HG02884 (cell line): ENCODE measurements at regions not wholly inside any gene's neighbourhood (a gene's known extent, or its start where the extent isn't known, plus 50 kb on each side); places are given as distances from the start of the nearest gene placed in this dataset.
"Not testable (repeated sequence)": the region's sequence is repeated elsewhere in the genome, so short reads cannot be mapped to it uniquely, and the experiment has no call there.

Experiments
- ATAC-seq: cut with Tn5 transposase; IDR thresholded peaks from one replicate; pipeline ENCODE4 v1.9.1; 2021; ENCODE audit warnings: mild to moderate bottlenecking, moderate library complexity; ENCODE audit not compliant: unreplicated experiment

DNA sequence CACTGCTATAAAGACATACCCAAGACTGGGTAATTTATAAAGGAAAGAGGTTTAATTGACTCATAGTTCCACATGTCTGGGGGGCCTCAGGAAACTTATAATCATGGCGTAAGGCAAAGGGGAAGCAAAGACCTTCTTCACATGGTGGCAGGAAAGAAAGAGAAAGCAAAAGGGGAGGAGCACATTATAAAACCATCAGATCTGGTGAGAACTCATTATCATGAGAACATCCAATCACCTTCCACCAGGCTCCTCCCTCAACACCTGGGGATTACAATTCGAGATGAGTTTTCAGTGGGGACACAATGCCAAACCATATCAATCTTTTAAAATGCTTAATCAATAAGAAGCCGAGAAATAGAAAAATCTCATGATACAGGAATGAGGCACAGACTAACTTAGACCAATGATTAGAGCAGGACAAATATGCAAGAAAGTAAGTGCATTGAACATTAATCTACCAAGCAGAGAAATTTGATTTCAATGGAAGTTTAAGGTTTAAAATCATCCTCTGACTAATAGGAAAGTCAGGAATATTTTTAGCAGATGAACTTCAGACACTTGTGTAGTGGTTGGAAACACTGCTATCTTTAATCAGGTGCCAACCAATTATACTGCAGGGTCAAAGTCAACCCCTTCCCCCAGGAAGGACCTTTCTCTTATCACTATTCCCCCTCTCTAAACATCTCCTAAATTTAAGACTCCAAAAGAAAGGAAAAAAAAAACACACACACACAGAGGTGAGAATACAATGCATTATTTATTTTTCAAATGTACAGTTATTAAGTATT, 259.2 kb downstream of the IRS1 start:
- no peak for ATAC-seq

DNA sequence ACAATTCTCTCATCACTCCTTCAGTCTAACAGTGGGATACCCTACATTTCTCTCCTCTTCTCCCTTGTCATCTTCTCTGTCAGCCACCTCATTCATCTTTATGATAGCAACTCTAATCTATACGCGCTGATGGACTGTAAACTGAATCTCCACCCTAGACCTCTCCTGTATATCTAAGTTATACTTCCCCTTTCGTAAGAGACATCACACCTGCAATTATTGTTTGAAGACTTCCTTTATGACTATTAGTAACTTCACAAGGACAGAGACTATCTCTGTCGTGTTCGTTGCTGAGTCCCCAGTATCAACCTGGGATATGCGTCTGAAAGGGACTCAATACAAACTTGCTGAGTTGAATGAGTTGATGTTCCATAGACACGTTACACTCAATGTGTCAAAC, 263.2 kb downstream of the IRS1 start:
- no peak for ATAC-seq

DNA sequence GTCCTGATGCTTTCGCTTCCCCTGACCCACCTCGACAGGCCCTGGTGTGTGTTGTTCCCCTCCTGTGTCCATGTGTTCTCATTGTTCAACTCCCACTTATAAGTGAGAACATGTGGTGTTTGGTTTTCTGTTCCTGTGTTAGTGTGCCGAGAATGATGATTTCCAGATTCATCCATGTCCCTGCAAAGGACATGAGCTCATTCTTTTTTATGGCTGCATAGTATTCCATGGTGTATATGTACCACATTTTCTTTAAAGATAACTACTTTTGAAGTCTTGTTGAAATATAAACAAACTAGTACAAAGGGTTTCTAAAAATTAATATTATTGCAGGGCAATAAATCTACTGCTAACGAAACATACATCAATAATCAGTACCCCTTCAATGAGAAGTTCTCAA, 266.6 kb downstream of the IRS1 start:
- not testable (repeated sequence) for ATAC-seq

DNA sequence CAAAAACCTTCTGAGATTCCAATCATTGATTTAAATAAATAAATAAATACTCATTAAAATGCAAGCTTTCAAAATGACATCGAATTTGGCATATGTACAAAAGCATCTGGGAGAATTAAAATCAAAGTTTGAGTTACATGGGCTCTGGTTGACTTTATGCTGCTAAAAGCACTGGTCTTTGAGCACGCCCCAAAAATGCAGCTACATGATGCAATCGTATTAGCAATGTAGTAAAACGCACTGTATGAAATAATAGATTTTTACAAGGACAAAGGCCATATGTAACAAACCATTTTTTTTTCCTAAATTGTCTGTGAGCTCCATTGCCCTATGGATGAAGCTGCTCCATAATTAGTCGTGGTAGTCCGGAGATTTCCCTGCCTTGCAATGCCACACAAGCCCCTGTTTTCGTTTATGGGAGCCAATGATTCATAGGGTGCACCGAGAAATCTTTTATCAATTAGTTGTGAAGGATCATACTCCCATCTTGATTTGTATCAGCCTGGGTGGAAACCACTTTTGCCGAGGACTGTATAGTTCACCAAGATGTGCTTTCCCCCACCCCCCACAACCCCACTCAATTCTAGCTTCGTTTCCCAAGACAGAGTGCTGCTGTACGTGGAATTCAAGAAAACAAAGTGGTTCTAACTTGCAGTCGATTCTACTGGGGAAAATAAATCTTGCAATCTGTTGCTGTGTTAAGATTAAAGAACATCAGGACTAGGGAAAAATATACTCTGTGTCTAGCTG, 268.4 kb downstream of the IRS1 start:
- ATAC-seq: no peak

DNA sequence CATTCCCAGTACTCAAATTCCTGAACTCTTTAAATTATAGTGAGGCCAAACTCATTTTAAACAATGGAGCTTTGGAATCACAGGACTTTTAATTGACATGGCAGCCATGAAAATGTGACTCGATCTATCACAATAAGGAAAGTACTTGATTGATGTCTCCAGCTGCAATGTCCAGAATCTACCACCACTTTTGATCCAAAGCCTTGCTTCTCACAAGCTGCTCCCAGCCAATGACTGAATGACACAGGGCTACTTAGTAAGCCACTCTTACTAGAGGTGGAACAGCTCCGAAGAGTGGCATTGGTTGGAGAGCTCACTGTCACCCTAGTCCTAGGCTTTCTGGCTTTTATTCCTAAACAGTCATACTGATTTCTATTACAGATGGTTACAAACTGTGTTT, 270.1 kb downstream of the IRS1 start:
- no peak for ATAC-seq

DNA sequence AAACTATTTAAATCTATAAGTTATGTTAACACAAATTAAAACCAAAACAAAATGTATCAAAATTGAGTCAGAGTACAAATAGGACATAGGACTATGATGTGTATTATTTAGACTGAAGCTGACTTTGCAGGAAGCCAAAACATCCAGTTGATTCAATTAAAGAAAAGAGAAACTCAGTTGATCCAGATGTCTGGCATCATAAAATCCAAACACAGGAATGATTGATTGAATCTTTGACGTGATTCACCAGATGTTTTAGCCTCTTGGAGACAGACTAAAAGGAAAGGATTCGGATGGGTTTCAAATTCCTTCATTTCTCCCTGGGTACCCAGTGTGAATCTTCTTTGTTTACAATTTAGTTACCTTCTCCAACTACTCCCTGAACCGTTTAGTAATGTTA, 272.9 kb downstream of the IRS1 start:
- ATAC-seq: no peak

DNA sequence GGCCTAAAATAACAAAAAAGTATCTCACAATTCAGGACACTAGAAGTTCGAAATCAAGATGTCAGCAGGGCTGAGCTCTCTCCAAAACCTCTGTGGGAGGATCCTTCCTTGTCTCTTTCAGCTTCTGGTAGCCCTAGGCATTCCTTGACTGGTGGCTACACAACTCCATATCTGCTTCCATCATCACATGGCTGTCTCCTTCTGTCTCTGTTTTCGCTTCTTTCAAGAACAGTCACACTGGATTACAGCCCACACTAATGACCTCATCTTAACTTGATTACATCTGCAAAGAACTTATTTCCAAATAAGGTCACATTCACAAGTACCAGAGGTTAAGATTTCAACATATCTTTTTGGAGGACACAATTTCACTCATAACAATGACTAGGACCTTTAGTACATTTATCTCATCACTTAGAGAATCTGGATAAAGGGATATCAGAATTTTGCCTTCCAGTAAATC, 275.2 kb downstream of the IRS1 start:
- no peak for ATAC-seq

DNA sequence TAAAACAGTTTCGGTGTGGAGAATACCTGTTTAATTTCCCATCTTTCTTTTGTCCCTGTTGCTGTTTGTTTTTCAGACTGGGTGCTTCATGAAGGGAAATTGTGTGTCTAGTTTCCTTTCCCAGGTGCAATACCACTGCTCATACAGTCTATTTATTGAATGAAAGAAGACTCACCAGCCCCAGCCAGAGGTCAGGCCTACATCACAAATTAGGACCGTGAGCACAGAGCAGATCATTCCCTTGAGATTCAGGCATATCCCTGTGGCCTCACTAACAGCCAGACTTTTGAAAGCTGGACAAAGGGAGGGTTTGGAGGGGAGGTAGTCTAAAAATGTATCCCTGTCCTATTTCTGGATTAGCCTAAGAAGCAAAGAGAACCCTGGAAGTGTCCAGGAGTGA, 278.9 kb downstream of the IRS1 start:
- ATAC-seq: no peak

DNA sequence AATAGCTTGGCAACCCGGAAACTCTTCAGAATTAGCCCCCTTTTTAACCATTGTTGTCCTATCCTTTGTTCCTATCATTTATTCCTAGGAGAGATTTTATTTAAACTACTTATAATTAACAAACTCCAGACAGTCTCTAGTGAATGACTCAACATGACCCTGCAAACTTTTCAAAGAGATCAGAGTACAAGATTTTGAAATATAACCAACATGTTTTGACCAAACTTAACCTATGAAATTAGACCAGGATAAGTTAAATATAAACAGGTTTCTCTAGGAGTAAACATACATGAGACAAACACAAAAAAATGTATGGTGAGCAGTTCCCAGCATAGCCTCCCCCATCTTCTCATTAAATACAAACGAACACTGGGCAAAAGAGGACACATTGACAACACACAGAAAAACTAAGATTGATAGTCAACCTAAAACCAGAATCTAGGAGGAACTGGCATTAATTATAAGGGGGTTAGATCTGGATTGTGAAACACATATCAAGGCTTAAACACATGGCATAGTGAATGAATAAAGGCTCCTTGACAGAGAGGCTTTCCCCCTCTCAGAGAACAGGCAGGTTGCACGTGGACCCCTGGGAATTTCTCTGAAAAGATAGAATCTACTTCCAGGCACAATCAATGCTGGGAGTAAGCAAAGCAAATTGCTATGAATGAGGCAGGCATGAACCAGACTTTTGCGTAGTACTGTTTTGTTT, 284.1 kb downstream of the IRS1 start:
- no peak for ATAC-seq

DNA sequence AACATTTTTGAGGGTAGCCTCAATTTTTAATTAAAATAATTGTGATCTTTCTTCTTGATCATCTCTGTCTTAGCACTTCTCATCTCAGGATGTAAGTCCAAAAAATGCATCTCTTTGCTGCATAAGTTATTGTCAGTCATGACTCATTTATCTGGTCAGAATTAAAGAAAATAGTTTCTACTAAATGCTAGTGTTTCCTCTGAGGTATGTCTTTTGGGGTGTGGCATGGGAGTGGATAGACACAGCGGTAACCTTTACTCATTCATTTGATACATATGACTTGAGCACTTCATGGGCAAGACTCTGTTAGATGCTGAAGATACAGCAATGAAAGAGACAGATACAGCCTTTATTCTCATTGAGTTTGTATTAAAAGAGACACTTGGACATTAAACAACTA, 284.7 kb downstream of the IRS1 start:
- ATAC-seq: no peak

DNA sequence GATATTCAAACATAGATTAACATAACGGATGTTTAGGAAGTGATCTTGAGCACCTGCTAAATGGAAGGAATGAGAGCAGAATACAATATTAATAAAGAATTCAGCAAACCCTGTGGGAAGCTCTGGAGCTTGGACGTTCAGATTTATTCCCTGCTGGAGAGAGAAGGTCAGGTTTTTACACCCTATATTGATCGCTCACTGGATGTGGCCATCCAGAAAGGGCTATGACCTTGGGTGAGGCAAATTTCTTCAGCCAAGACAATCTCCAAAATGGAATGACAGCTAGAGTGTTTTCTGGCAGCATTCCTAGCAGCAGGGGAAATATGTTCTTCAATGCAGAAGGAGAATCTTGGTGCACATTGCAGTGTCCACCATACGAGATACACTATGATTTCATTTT, 288.3 kb downstream of the IRS1 start:
- no peak for ATAC-seq

DNA sequence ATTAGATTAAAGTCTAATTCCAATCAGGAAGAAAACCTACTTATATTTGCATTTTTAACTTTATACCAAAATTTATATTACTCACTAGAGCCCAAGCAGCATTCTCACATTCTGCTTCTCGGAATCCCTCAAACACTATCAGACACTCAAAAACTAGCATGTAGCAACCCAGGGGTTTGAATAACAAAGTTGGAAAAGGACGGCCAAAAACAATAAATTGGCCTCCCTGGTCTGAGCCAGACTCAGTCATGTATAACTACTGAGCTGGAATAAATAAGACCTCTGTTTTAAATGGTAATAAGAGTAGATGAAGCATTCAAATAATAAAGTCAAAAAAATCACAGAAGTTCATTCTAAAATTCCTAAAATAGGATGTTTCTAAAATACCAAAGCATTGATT, 290.9 kb downstream of the IRS1 start:
- no peak for ATAC-seq

DNA sequence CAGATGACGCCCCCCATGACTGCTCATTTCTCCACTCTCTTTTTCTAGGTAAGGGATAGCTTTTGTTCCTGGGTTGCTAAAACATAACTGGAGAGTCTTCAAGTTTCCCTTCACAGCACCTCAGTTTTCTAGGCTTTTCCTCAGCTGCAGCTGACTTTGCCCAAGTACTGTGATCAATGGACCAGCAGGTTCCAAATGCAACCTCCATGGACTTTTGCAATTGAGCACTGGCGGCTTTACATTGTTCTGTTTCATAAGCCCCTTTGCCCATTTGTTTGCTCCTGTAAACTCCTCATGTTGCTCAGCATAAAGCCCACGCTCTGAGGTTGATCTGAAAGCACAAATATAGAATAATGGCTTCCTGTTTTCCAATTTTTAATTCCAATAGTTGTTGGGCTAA, 291.6 kb downstream of the IRS1 start:
- no peak for ATAC-seq

DNA sequence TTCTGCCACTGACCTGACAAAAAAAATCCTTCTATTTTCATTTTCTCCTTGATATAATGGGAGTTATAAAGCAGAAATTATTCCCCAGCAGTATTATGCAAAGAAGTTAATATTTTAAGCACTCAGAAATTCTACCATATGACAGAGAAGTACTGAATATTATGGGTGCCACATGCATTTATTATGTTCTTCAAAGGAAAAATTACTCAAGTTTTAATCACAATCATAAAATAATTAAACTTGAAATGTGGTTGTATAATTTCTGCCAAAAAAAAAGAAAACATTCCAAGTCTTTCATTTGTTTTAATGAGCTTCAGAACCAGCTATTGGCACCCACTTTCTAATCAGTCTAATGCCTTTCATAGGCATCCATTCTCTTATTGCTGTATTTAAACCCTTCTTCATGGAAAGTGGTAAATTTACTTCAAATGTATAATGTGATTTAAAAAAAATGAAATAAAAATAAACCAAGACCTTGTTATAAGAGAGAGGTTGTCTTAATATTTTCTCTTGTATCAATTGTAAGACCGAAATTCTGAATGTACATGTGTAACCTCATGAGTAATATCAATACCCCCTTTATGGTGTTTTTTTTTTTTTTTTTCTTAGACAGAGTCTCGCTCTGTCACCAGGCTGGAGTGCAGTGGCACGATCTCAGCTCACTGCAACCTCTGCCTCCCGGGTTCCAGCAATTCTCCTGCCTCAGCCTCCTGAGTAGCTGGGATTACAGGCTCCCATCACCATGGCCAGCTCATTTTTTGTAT, 302.3 kb downstream of the IRS1 start:
- ATAC-seq: no peak

DNA sequence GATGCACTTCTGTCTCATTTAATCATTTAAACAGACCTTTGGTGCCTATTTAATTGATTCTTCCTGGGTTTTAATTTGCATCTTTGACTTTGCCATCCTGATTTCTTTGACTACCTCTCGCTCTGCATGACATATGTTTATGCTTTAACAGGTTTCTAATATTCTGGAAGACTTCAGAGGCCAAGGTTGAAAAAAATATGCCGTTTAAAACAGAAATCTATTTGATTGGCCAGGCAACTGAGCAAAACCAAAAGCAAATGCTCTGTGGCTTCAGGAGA, 303.4 kb downstream of the IRS1 start:
- ATAC-seq: no peak

DNA sequence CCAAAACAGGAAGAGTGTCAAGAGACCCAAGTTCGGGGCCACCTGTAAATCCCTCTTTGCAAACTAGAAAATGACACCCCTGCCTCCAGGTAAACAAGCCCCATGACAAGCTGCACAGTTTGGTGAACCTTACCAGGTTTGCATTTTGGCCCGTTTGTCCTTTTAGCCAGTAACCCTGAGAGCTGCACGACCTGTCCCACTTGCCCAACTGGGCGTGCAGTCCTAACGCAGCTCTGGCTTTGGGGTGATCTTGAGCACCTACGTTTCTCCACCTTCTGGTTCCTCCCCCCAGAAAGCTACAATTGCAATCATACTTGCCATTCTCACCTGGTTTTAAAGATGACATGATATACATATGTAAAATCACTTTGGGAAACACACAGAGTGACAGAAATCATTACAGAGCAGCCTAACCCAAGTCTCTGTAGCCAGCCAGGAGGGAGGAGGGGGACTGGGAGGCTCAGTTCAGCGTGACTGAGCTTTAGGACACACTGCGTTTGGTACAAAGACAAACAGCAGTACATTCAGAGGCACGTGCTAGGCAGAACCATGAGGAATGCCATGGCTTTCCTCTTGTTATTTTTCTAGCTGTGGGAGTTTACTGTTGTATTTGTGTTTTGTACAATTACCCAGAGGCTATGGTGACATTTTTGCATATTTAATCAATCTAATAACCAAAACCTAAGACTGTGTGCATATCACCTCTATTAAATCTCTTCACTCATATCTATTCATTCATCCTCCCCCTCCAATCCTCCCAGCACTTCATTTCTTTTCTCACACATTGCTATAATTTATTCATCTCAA, 304.0 kb downstream of the IRS1 start:
- ATAC-seq: no peak

DNA sequence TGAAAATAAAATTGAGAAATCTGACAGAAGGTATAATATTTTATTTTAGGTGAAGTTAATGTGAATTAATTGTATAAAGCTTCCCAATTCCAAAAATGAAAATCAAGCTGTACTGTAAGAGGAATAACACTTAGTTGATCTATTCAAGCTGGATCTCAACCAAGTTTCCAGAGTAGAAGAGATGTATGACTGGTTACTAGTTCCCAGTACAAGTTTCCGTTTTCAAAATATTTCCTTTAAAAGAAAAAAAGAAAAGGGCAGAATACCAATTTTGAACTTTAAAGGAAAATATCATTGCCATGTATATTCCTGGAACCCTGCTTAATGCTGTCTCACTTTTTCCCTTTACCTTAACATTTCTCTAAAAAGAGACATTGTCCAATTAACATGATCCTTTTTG, 308.5 kb downstream of the IRS1 start:
- no peak for ATAC-seq

DNA sequence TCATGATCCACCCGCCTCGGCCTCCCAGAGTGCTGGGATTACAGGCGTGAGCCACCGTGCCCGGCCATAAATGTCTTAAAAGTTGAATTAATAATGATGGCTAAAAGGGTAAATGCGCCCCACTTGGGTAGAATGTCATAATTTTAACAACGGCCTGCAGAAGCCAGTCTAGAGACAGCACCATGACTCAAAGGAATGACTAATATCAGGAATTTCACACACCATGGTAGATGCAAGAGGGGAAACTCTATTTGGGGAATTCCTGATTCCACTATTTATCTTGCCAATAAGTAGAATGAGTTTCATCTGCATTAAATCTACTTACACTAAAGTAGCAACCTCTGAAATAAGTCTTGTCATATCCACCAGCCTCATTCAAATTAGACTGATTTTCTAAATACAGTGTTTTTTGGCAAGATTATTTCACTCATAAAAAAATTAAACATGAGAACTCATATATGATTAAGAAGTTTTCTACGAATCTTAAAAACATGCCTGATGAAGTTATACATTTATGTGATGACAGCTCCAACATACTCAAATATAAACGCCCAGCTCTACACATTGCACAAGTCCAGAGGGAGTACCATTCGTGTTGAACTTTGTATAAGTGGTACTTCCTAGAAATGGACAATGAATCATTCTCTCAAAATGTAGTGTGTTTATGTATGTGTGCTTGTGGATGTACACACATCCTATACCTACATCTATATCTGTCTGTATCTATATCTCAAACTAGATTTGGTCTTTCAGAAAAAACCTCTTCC, 309.7 kb downstream of the IRS1 start:
- peak; percentile 83 for ATAC-seq

DNA sequence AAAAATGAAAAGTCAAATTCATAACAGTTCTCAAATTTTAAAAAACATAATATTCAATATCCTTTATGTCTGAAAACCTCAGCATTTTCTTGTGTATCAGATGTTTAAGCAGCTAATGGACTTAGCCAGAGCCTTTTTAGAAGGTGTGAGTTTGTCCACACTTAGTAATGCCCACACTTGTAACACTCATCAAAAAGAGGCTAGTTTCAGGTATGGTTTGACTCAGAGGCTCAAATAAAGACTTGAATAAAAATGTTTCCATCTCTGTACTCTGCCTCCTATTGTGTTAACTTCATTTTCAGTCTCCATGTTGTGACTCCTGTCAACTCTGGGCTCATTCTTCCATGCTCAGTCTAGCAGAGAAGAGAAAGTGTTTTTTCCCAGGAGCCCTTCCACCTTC, 311.6 kb downstream of the IRS1 start:
- no peak for ATAC-seq

DNA sequence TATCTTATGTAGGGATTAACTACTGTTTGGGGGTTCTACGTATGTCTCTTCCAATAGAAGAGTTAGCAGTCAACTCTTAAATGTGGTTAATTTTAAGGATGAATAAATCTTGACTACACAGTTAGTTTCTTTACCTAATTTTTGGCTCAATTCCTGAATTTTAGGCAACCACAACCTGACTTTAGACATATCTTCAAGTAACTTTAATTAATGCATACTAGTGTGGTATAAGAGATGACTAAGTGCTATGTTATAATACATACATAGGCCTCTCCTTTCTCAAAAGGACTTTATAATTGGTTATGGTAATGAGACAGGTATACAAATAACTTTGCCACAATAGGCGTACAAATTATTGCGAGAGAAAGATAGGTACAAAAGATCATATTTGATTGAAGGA, 312.0 kb downstream of the IRS1 start:
- no peak for ATAC-seq
